Heart right ventricle (tissue), 16 donors: ENCODE measurements at regions not wholly inside any gene's neighbourhood (a gene's known extent, or its start where the extent isn't known, plus 50 kb on each side); places are given as distances from the start of the nearest gene placed in this dataset.

Source experiments
- ATAC-seq, 8 donors: fragments of 200-7000 bp; cut with Tn5 transposase; one replicate each; pipeline ENCODE4 v1.9.1; 2020; ENCODE audit warnings: mild to moderate bottlenecking in 8 of 8, moderate library complexity in 8 of 8, moderate number of reproducible peaks in 1 of 8
- DNase-seq, 2 donors: peaks; one replicate each; pipeline ENCODE4 v3.0.0-alpha.2; 2020
- H3K27ac ChIP-seq, 10 donors: fragments of 200-600 bp; sonication (generic) in 2 of 10; one replicate each; pipeline versions ENCODE4 v1.5.0 to v1.8.0; 2020 to 2022; ENCODE audit warnings: mild to moderate bottlenecking in 3 of 10
- H3K27me3 ChIP-seq, 7 donors: fragments of 200-600 bp; one replicate each; pipeline ENCODE4 v1.8.0; 2021 to 2022; ENCODE audit warnings: mild to moderate bottlenecking in 2 of 7
- H3K36me3 ChIP-seq, 9 donors: fragments of 200-600 bp; sonication (generic) in 1 of 9; one replicate each; pipeline versions ENCODE4 v1.5.0 to v1.8.0; 2020 to 2022; ENCODE audit warnings: mild to moderate bottlenecking in 2 of 9
- H3K4me1 ChIP-seq, 9 donors: fragments of 200-600 bp; sonication (generic) in 1 of 9; one replicate each; pipeline versions ENCODE4 v1.5.0 to v1.8.0; 2020 to 2022; ENCODE audit warnings: mild to moderate bottlenecking in 4 of 9
- H3K4me3 ChIP-seq, 10 donors: fragments of 200-600 bp; sonication (generic) in 2 of 10; one replicate each; pipeline versions ENCODE4 v1.5.0 to v1.8.0; 2020 to 2022; ENCODE audit warnings: mild to moderate bottlenecking in 7 of 10, moderate library complexity in 2 of 10
- H3K9me3 ChIP-seq, 11 donors: fragments of 200-600 bp in 10 of 11; sonication (generic) in 2 of 11; one replicate each; pipeline versions ENCODE4 v1.5.0 to v1.8.0; 2013 to 2022; ENCODE audit warnings: mild to moderate bottlenecking in 2 of 11, control low read depth in 1 of 11, moderate library complexity in 1 of 11
- CTCF ChIP-seq, 9 donors: fragments of 200-600 bp; sonication (generic) in 2 of 9; IDR thresholded peaks; one replicate each; pipeline versions ENCODE4 v1.5.0 to v1.8.0; 2021 to 2022; ENCODE audit warnings: antibody characterized with exemption in 9 of 9, mild to moderate bottlenecking in 5 of 9, moderate library complexity in 1 of 9
- WGBS, 2 donors: extraction: QIAGEN DNeasy Blood & Tissue Kit; methylation state at CpG; one replicate each; pipeline ENCODE4 v1.1.7; 2013; ENCODE audit warnings: inconsistent platforms in 1 of 2; 5-methylcytosine and 5-hydroxymethylcytosine counted together
- intact Hi-C, 10 donors: fragments of 100-400 bp; cut with DNase I; formaldehyde crosslinking; loops; one replicate each; pipeline versions ENCODE4 v1.11.1 to v1.14.2; 2022
- donor health status: Arrhythmogenic right ventricular cardiomyopathy.
- donor health status: ischemic (EF 13 %, LVEDD 7.1; RV severe dilation, severe dysfunction).
- donor health status: healthy with polysubstance abuse.
- donor health status: DM: no; HTN: yes; CAD: no.
- donor health status: DM: no; HTN: no; CAD: no.
- donor health status: ischemic (EF 25% LVEDD 6.9; RV normal size, moderate dysfunction).
- donor health status: ischemic (EF 25% LVEDD 5.7; RV mildly dilated, moderate dysfunction).
- donor health status: healthy.
- donor health status: DM: yes; HTN: yes; CAD: no.
- donor health status: Ischemic cardiomyopathy.
- donor health status: ischemic (EF 35%, LVEDD 5.7; RV mildly dilated, moderate dysfunction).
- donor health status: nonischemic (EF 11% LVEDD 7.7; RV severe dilation, severe dysfunction).
- donor health status: DM: yes; HTN: yes; CAD: no.
- donor health status: PGD.
- donor health status: ischemic (EF 29% LVEDD 5.4; RV normal size, mild dysfunction).
- donor health status: nonischemic (EF 23%, LVEDD 6.1; RV moderate dilation, normal function).

- H3K27ac ChIP-seq = peak overlapping the region in 3 of 10 donors; percentile 4 to 58 (median 13)
- TF ChIP-seq CTCF (IDR thresholded peaks at IDR 0.05) = no peak
- ATAC-seq = peak in 1 of 8 donors; percentile 62
Observed at GRCh38 chr5:54404568-54404967, 50.9 kb upstream of the HSPB3 start.

GRCh38 chr5:54403885-54404416 lies 51.5 kb upstream of the HSPB3 start:
- 80 to 88% methylated on average over 4 of the region's 4 CpGs for WGBS, 2 donors
- Histone ChIP-seq H3K9me3 (no peaks in the 10 kb centered on the region), H3K27me3 (no peaks in the 10 kb centered on the region), H3K4me3 (no peak overlapping the region), H3K27ac (peak overlapping the region in 3 of 10 donors; percentile 4 to 58 (median 13)), H3K4me1 (peaks cover 0 to 8% (median 0%) of the 10 kb centered on the region in 9 donors), H3K36me3 (no peaks in the 10 kb centered on the region)
- intact Hi-C loops = no loop called here
- no peak for TF ChIP-seq CTCF (IDR thresholded peaks at IDR 0.05)
- DNase-seq (no peak), ATAC-seq (no peak)

More at GRCh38 chr5:54404568-54404967, 50.9 kb upstream of the HSPB3 start:
- Histone ChIP-seq H3K36me3 (no peaks in the 10 kb centered on the region), H3K27me3 (no peaks in the 10 kb centered on the region), H3K4me1 (peaks cover 0 to 8% (median 0%) of the 10 kb centered on the region in 9 donors), H3K4me3 (no peak overlapping the region), H3K9me3 (no peaks in the 10 kb centered on the region)
- 79 to 80% methylated on average over 3 of the region's 3 CpGs for WGBS, 2 donors
- DNase-seq = no peak
- intact Hi-C loops = no loop called here

DNA sequence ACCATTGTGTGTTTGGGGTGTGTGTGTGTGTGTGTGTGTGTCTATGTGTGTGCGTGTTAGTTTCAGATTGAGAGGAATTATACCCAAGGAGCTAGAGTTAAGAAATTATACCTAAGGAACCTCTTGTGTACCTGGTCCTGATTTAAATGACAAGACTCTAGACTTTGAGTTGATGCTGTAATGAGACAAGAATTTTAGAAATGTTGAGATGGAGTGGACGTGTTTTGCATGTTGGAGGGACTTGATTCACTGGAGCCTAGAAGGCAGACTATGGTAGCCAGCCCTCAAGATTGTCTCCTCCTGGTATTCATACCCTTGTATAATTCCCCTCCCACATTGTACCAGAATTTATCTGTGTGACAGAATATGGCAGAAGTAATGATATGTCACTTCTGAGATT lies 52.4 kb upstream of the HSPB3 start:
- no peak overlapping the region for H3K4me3 ChIP-seq
- ATAC-seq = no peak
- no peak for DNase-seq
- H3K36me3 ChIP-seq = no peaks in the 10 kb centered on the region
- peaks cover 0 to 8% (median 0%) of the 10 kb centered on the region in 9 donors for H3K4me1 ChIP-seq
- H3K27me3 ChIP-seq = no peaks in the 10 kb centered on the region
- no peak overlapping the region for H3K27ac ChIP-seq
- no peak for TF ChIP-seq CTCF (IDR thresholded peaks at IDR 0.05)
- WGBS, 2 donors = 92 to 94% methylated on average over 2 of the region's 2 CpGs
- no peaks in the 10 kb centered on the region for H3K9me3 ChIP-seq
- intact Hi-C loops = no loop called here

- DNase-seq (no peak), ATAC-seq (no peak)
- intact Hi-C loops = no loop called here
- H3K9me3 ChIP-seq = no peaks in the 10 kb centered on the region
- WGBS, 2 donors = 45 to 50% methylated on average over 2 of the region's 2 CpGs
- H3K36me3 ChIP-seq = no peaks in the 10 kb centered on the region
- H3K4me3 ChIP-seq = no peak overlapping the region
- no peak for TF ChIP-seq CTCF (IDR thresholded peaks at IDR 0.05)
- peaks cover 0 to 8% (median 0%) of the 10 kb centered on the region in 9 donors for H3K4me1 ChIP-seq
- H3K27me3 ChIP-seq = no peaks in the 10 kb centered on the region
- no peak overlapping the region for H3K27ac ChIP-seq
Observed at GRCh38 chr5:54401515-54401914, 54.0 kb upstream of the HSPB3 start.
